Epidermal melanocyte (primary cell): ENCODE measurements at regions not wholly inside any gene's neighbourhood (a gene's known extent, or its start where the extent isn't known, plus 50 kb on each side); places are given as distances from the start of the nearest gene placed in this dataset.
"Not testable (repeated sequence)": the region's sequence is repeated elsewhere in the genome, so short reads cannot be mapped to it uniquely, and the experiment has no call there.

Experiments
- DNase-seq: peaks from one replicate; pipeline ENCODE4 v3.0.0; 2011; ENCODE audit warnings: low spot score; ENCODE audit not compliant: insufficient read length

DNA sequence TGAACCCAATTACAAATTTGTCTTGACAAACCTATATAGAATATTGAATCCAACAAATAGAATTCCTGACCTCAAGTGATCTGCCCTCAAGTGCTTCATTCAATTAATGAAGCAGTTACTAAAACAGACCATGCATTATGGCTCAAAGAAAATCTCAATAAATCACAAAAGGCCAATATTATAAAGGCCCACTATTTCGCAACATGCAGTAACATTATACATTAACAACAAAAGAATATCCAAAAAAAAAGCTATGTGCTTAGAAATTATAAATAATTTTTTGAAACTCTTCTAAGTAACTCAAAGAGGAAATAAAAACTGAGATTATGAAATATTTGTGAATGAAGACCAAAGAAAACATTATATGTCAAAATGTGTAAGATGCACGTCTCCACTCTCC lies 177.7 kb downstream of the ZNF674 start:
- DNase-seq, result no peak

DNA sequence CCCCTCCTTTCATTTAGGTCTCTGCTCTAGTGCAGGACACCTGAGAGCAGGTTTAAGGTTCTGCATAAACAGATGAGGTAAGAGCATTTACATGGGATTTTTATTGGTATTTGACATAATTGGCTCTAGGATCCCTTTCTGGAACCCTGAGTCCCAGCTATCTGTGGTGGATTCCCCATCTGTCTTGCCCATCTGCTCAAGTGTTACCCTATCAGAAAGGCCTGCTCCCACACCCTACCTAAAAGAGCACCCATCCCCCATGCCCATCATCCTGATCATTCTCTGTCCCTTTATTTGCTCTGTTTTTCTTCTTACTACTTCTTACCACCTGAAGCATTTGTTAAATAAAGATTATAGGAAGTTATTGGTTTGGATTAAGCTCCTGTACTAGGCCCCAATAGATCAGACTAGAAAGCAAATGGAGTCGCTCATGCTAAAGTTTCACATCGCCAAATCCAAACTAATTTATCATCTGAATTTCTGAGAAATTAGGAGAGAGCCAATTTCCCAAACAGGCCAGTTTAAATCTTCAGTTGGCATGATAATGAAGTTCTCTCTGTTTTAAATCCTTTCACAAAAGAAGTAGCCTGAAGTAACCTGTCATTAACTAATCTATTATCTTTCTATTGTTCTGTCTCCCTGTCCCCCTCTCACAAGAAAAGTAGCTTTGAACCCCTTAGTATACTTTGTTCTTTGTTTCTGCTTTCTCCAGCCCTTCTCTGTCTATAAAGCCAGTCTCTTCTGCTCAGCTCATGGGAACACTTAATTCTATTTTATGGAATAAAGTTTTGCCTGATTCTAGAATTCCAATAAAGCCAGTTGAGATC lies 178.6 kb downstream of the ZNF674 start:
- no peak for DNase-seq

DNA sequence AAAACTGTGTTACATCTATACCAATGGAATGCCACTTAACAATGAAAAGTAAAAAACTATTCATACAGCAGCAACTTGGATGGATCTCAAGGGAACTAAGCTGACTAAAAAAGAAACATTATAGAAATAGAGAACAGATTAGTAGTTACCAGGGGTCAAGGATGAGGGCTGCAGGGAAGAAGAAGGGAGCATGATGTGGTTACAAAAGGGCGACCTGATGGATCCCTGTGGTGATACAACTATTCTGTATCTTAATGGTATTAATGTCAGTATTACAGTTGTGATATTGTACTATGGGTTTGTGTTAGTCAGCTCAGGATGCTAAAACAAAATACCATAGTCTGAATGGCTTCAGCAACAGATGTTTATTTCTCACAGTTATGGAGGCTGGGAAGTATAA lies 190.7 kb downstream of the ZNF674 start:
- DNase-seq, result no peak

DNA sequence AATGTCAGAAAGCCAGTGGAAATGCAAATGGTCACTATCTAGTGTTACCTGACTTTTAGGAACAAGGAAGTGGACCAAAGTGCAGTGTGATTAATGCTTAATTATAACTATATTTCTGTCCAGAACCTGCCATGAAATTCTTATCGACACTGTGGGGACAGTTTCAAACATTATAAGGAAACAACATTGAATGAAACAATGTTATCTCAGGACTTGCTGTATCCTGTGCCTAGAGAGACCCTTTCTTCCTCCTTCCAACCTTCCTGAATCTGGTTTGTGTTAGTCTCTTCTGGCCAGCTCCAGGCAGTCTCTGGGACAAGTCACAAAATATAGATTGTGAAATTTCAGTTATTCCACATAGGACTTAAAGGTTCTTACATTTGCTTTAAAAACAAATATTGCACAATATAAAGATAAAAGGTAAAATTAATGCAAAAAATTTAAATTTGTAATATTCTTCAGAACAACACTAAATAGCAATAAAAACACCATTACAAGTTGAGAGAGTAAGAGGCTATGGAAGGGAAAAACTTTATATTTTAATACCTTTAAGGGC lies 203.4 kb downstream of the ZNF674 start:
- DNase-seq, result no peak

DNA sequence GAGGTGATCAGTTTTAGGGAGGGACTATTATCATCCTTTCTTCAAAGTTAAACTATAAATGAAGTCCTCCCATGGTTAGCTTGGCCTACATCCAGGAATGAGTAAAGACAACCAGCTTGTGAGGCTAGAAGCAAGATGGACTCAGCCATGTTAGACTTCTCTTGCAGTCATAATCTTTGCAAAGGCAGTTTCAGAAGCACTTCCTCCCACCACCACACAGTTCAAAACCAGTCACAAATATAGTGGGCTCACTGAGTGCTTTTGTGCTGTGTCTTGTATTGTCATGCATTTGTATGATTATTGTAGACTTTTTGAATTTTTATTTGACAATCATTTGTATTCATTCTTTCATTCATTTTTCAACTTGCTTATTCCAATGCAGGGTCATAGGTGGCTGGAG lies 204.5 kb downstream of the ZNF674 start:
- DNase-seq, result no peak

DNA sequence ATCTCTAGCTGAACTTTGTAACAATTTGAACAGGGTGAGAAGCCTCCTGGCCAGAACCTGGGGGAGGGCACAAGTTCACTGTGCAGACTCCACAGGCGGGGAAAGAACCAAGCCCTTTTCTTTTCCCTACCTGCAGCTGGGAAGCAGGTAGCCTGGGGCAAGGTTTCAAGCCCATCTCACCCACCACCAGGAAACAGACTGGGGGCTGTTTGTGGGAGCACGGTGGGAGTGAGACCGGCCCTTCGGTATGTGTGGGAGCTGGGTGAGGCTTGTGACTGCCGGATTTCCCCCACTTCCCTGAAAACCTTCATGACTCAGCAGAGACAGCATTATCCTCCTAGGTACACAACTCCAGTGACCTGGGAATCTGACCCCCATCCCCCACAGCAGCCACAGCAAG lies 211.7 kb downstream of the ZNF674 start:
- DNase-seq, result no peak

DNA sequence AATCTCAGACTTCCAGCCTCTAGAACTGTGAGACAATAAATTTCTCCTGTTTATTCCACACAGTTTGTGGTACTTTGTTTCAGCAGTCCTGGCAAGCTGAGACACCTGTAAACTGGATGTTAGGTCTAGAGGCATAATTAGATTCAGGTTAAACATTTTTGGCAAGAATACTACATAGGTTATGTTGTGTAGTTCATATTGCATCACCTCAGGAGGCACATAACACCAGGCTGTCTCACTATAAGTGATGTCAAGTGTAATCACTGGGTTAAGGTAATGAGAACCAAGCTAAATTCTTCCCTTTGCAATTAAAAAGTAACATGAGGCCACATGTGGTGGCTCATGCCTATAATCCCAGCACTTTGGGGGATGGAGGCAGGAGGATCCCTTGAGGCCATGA lies 214.2 kb downstream of the ZNF674 start:
- DNase-seq, result no peak

DNA sequence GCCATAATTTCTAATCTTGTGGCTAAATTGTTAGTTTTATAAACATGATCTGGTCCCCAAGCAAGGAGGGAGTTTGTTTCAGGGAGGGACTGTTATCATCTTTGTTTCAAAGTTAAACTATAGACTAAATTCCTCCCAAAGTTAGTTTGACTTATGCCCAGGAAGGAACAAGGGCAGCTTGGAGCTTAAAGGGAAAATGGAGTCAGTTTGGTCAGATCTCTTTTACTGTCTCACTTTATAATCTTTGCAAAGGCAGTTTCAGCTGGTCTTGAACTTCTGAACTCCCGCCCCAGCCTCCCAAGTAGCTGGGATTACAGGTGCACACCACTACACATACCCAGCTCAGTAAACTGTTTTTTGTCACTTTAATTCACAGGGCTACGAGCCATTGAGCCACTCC lies 214.7 kb downstream of the ZNF674 start:
- DNase-seq, result no peak

DNA sequence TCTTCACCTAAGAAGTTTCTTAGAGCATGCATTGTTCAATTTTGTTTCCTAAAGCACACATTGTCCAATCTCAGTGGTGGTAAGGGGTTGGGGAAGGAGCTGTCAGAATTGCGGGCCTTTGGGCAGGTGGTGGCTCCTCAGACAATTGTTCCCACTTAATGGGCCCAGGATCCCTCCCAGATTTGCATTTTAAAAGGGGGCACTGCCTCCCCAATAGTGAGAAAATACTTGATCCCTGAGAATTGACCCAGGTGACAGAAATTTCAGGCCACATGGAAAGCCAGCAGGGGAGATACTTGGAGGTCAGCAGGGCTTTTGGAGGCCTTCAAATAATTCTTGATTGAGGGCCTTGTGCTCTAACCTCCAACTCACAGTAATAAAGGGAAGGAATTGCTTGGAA lies 217.1 kb downstream of the ZNF674 start:
- no peak for DNase-seq

DNA sequence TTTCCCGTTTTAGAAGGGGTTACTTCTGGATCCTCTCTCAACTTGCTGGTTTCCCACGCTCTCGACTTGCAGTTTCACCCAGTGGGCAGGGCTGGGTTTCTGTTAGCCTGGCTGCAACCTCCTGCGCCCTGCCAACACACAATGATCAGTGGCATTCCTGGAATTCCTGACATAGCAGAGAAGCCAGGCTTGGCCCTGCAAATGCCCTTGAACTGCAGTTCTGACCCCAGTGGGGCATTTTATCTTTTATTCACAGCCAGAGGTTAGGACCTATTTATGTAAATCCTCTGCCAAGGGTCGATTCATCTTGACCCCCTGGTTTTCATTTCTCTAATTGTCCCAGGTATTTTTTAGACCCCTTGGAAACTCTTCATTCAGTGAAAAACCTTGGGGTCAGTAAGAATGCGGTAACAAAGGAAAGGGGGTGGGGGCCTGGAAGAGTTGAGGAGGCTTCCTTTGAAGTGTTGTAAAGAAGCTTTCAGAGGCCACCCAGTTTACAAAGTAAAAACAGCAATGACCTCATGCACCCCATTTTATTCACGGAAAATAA lies 217.6 kb downstream of the ZNF674 start:
- no peak for DNase-seq

DNA sequence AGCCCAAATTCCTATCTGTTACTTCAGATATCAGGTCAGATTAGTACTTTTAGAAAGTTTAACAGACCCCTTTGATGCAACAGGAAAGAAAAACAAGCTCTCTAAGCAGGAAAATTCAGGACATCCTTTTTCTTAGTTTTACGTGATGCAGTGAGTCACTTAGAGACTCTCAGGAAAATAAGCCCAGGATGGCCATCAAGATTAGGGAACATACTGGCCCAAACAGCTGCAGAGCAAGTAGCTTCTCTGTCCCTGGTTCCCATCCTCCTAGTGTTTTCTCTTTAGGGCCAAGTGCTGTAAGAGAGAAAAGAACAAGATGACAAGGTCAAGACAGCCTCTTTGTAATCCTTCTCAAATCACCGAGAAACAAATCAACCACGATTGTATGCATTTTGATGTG lies 219.1 kb downstream of the ZNF674 start:
- DNase-seq, result no peak

DNA sequence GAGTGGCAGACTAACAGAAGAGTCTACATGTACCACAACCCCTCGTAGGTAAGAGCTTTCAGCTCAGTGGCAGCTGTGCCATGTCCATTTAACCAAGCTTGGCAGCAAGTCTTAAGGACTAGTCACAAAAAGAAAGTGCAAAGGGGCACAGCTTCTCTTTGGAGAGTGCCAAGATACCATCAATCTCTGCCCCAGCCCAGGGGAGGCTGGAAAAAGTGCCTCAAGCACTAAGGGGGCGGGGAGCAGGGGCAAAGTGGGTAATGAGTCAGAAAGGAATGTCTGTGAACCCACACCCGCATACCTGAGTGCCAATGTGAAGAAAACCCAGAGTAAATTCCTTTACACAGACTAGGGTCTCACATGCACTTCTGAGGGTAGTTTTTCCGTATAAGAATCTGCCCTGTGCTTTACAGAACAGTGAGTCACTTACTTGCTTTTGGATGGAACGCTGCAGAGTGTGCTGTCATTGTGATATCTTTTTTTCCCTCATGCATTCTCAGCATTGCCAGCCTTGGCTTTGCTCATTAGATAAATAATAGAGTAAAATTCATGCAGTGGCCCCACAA lies 219.8 kb downstream of the ZNF674 start:
- no peak for DNase-seq

DNA sequence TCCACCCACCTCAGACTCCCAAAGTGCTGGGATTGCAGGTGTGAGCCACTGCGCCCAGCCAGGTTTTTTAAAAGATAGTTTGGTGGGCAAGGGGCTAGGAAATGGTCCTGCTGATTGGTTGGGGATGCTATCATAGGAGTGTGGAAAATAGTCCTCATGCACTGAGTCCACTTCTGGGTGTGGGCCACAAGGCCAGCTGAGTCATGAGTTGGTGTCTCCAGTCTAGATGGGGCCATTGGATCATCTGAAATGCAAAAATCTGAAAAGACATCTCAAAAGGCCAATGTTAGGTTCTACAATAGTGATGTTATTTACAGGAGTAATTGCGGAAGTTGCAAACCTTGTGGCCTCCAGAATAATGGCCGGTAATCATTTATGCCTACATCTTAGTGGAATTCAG lies 221.1 kb downstream of the ZNF674 start:
- DNase-seq, result no peak

DNA sequence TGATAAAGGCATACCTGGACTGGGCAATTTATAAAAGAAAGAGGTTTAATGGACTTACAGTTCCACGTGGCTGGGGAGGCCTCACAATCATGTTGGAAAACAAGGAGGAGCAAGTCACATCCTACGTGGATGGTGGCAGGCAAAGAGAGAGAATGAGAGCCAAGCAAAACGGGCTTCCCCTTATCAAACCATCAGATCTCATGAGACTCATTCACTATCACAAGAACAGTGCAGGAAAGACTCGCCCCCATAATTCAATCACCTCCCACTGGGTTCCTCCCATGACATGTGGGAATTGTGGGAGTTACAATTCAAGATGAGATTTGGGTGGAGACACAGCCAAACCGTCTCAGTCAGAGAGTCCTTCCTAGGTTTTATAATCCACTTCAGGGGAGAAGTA lies 222.3 kb downstream of the ZNF674 start:
- not testable (repeated sequence) for DNase-seq

DNA sequence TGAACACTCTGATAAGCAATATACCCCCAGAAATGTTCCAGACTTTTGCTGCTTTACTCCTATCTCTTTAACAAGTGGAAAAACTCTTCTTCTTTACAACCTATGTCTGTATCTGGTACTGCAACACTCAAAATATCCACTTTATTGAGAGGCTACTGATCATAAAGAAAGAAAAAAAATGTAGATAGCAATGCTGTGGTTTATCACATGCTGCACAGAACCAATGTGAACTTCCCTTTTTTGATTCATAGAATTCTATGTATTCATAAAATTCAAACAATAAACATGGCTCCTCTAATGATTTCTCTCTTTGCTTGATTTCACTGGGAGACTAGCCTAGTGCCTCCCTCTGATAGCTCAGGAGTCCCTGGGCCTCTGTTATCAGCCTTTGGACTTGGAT lies 223.5 kb downstream of the ZNF674 start:
- no peak for DNase-seq

DNA sequence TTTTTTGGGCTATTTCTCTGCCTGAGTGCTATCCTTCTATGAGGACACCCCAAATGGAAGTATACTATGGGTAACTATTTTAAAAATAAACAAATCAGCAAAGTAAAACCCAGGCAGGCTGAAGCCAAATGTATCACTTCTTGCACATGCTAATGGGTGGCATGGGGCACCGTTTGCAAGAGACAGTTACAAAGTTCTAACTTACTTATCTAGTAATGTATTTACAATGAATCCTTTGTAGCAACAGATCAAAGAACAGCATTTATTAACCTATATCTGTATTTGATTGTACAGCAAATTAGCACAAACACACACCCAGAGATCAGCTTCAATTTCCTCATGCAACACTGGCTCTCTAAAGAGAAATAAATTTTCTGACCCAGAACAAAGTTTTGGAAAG lies 225.5 kb downstream of the ZNF674 start:
- DNase-seq, result no peak

DNA sequence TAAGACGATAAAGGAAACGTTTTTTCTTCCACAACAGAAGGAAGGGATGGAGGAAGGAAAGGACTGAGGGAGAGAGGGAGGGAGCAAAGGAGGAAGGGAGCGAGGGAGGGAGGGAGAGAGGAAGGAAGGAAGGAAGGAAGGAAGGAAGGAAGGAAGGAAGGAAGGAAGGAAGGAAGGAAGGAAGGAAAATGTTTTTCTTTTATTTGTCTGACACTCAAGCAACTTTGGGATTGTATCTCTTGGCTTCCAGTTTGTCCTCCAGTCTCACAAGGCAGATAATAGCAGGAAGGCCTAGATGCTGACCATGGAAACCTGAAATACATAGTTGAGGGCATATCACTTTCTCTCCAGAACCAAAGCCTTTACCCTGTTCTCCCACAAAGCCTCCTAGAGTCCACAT lies 226.7 kb downstream of the ZNF674 start:
- DNase-seq, result no peak

DNA sequence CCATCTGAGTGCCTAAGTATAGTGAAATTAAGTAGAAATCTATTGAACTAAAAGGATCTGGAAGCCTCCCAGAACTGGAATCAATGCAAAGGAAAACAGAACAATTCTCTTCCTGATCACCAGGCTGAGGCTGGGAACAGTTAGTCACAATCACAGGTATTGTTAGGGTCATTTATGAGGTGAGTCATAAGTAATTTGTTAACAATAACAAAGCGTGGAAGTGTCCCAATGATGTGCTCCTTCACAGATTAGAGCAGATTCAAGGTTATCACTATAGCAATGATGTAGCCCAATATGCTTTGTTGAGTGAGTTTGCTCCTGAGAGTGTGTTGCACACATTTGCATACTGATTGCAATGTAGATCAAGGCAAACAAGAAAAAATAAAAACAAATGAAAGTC lies 228.1 kb downstream of the ZNF674 start:
- DNase-seq, result no peak

DNA sequence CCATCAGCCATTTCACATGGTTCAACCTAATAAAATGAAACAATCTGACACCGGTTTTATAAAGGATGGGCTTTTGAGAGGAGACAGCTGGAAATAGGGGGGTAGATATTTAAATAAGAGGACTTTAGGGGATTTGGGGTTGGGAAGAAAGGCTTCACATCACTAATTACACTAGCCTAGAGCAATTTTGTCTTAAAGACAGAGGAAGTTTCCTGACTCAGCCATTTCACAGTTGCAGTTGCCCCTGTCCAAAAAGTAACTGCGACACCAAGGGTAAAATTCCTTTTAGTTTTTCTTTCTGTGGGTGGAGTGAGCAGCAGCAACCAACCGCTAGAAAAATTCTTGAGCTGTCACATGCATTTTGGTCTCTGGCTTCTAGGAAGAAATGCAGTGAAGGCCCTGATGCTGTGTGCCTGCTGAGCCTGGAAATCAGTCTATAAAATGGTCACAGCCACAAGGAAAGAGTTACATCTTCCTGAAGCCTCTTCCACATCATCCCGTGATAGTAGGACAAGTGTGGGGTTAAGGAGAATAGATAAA lies 233.6 kb downstream of the ZNF674 start:
- no peak for DNase-seq

DNA sequence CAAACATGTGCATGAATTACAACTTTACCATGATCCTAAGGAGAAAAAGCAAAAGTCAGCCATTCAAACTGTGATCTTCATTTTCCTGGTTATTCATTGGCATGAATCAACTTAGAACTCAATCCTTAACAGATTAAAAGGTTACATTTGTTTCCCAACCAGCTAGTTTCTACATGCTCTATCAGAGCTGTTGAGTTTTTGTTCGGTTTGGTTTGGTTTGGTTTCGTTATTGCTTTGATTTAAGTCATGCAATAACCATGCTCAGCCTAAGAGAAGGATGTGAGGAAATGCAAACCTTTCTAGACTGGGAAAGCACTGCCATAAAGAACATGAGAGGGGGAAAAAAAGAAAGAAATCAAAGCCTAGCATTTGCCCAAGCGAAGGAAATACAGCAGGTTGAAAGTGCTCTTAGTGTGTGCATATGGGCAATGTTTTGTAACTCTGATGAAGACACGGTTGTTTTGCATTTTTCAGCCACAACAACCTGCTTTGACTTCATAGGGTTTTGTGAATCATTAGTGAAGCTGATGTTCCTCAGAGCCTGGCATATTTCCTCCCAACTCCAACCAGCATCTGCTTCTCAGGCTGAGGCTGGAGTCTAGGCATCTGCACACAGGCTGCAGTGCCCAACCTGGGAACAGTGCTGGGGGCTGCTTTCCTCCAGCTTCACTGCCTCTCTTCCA lies 234.3 kb downstream of the ZNF674 start:
- no peak for DNase-seq

DNA sequence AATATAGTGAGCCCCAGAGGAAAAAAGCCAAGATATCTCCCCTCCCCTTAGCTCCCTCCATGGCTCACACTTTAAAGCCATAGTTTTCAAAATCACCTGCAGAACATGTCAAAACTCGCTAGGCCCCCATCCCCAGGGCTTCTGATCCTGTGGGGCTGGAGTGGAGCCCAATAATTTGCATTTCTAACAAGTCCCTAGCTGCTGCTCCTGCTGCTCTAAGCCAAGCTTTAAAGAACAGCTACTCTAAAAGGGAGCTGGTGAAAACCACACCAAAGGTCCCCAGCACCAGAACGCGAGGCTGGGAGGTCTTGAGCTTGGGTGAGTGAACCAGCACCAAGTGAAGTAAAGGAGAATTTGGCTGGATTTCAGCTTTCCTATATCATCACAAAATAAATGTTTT lies 237.1 kb downstream of the ZNF674 start:
- DNase-seq, result no peak

DNA sequence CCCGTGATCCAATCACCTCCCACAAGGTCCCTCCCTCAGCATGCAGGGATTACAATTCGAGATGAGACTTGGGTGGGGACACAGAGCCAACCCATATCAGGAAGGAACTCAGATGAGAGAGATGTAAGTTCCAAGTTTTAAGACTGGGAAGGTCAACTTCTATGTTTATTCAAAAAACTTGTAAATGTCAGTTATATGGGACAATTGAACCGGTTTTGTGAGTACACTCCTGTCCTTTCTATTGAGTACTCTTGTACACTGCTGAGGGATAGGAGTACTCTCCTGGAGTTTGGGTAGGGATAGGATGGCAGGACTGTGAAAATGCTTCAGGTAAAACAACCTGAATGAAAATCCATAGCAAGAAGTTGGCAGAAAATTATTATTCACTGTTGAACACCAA lies 239.1 kb downstream of the ZNF674 start:
- DNase-seq, result no peak
